ENCODE measurements at regions not wholly inside any gene's neighbourhood (a gene's known extent, or its start where the extent isn't known, plus 50 kb on each side); places are given as distances from the start of the nearest gene placed in this dataset.
A peak's percentile ranks its signal among the peaks of the same experiment; 100 is the strongest.
"Not testable (repeated sequence)": the region's sequence is repeated elsewhere in the genome, so short reads cannot be mapped to it uniquely, and the experiment has no call there.

DNA sequence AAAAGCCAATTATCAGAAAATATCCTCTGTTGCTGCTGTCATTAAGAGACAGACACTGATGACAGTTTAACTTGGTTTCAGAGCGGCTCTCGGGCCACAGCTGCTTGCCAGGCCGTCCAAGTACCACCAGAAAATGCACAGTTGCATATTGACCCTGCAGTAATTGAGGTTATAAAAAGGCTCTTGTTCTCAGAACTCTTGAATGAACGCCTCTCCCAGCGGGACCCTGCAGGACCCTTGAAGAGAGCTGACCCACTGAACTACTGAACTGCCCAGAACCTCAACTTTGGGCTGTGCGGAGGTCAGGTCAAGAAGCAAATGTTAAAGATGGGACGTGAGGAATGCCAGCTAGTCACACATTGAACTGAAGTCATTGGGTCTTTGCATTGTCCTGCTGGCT, 1559.0 kb upstream of the SLC10A2 start:
- no peak for DNase-seq (ENCODE audit: low read depth)

DNA sequence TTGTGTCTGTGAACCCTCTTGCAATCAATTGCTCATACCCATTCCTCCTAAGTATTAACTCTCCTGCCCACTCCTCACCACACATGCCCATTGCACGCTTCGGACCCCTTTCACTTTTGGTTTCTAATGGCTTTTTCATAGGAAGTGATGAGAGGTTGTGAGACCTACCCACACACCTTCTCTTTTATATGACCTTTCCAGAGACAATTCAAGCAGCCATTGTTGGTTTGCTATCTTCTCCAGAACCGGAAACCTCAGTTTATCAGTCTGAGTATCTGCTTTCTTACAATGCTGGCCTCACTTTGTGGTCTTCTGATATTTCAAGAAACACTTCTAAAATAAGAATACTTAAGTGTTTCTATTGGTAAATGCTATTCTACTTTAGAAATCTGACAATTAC, 1550.8 kb upstream of the SLC10A2 start:
- DNase-seq (ENCODE audit: low read depth), result no peak

- no peak for DNase-seq (ENCODE audit: low read depth)
Measured at GRCh38 chr13:104614361-104615145, 1548.3 kb upstream of the SLC10A2 start.

- DNase-seq (ENCODE audit: low read depth), result no peak
Measured at GRCh38 chr13:104608331-104608730, 1542.1 kb upstream of the SLC10A2 start.

DNA sequence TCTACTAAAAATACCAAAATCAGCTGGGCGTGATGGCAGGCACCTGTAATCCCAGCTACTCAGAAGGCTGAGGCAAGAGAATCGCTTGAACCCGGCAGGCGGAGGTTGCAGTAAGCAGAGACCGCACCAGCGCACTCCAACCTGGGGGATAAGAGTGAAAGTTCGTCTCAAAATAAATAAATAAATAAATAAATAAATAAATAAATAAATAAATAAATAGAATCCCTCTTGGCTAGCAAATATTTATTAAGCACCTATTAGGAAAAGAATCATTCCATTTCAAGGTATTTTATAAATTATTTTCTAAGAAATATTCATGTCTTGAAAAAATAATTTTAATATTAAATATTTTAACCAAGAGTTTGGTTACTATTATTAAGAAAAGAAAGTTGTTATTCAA, 1539.2 kb upstream of the SLC10A2 start:
- DNase-seq (ENCODE audit: low read depth), result not testable (repeated sequence)

GRCh38 chr13:104597546-104598180, 1531.4 kb upstream of the SLC10A2 start:
- no peak for DNase-seq (ENCODE audit: low read depth)

DNA sequence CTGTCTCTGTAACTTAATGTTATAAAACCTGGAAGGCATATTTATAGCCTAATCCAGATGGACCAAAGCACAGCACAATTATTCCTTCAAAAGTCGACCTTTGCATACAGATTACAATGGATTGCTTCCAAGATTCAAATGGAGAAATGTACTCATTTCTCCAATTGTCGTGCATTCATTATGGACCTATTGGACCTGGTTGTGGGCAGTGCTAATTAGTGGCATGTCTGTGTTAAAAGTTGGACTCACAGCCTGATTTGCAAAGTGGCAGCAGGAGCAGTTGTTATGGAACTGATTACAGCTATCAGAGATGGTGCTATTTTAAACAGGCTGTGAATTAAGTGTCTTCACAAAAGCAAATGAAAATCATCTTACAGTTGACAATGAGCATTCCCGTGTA, 1529.3 kb upstream of the SLC10A2 start:
- DNase-seq (ENCODE audit: low read depth), result no peak

DNA sequence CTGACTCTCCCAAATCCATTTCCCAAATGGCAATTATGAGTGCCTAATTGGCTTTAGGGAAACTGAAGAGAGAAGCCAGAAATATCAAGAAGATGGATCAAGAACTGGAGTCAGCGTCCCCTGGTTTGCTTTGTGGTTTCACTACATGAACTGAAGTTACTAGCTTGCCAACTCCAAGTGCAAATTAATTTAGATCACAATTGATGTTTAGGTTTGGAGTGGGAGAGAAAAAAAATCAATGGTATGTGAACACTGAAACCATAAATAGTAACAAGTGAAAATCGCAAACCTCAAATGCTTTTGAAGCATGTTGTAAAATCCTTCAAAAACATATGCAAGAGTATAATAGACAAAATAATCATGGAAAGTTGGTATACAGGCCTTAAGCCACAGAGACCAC, 1528.6 kb upstream of the SLC10A2 start:
- no peak for DNase-seq (ENCODE audit: low read depth)

GRCh38 chr13:104593693-104594092, 1527.5 kb upstream of the SLC10A2 start:
- DNase-seq (ENCODE audit: low read depth), result no peak

DNA sequence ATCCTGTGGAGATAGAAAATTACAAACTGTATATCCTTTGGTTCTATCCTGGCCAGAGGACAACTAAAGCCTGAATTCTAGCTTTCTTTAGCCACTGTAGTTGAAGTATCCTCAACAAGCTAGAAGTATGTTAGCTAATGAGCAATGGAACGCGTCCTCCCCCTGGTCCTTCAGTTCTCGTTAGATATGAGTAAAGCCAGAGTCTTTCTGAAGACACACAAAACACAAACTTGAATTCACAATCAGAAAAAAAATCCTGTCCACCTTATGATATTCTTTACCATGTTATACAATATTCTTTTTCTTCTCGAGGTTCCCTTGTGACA, 1527.0 kb upstream of the SLC10A2 start:
- DNase-seq (ENCODE audit: low read depth), result no peak

DNA sequence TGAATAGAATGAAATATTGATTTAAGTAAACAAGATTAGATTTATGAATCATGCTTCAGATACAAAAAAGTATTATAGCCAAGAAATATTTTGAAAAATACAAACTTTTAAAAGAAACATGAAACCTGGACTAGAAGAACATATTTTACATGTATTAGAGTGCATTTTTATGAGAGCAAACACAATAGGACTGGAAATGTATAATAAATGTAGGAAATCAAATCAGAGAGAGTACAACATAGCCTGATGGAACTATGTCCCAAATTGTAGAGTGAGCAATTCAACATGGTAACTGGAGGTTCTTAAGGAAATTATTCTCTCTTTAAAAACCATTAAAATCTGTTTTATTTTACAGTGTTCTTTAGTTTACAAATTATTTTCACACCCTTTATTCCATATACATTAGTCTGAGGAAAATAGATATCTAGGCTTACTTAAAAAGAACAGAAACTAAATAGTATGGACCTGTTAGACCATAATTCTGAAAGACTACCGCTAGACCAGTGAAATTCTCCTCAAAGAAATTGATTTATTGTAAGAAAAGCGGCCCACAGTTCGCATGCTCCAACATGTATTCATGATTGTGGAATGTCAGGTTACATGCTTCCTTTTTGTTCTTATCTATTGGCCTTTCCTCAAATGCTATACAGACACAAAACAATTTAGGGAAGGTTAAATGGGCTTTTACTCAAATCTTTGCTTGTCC, 1526.5 kb upstream of the SLC10A2 start:
- no peak for DNase-seq (ENCODE audit: low read depth)

- DNase-seq (ENCODE audit: low read depth), result no peak
Measured at GRCh38 chr13:104592127-104592526, 1525.9 kb upstream of the SLC10A2 start.

GRCh38 chr13:104586051-104586746, 1520.0 kb upstream of the SLC10A2 start:
- no peak for DNase-seq (ENCODE audit: low read depth)

DNA sequence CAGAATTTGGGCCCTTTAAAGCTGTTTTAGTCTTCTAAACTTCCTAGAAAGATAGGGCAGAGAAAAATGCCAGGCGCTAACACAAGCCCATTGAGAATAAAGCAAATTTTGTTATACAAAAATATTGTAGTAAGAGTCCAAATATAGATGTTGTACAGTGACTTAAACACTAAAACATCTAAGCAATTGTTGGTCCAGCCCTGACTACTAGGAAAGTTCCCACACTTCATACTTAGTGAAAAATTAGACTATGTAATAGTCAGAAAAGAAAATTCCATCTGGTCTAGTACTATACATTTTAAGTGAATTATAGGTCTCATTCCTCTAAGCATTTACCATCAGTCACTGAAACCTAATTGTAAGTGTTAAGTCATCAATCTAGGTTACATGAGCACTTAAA, 1518.3 kb upstream of the SLC10A2 start:
- DNase-seq (ENCODE audit: low read depth), result no peak

- no peak for DNase-seq (ENCODE audit: low read depth)
Measured at GRCh38 chr13:104580931-104581330, 1514.7 kb upstream of the SLC10A2 start.

GRCh38 chr13:104577071-104577815, 1511.0 kb upstream of the SLC10A2 start:
- no peak for DNase-seq (ENCODE audit: low read depth)

GRCh38 chr13:104571893-104572229, 1505.6 kb upstream of the SLC10A2 start:
- DNase-seq (ENCODE audit: low read depth), result no peak

GRCh38 chr13:104571161-104571892, 1505.1 kb upstream of the SLC10A2 start:
- peak; percentile 8 for DNase-seq (ENCODE audit: low read depth)

DNA sequence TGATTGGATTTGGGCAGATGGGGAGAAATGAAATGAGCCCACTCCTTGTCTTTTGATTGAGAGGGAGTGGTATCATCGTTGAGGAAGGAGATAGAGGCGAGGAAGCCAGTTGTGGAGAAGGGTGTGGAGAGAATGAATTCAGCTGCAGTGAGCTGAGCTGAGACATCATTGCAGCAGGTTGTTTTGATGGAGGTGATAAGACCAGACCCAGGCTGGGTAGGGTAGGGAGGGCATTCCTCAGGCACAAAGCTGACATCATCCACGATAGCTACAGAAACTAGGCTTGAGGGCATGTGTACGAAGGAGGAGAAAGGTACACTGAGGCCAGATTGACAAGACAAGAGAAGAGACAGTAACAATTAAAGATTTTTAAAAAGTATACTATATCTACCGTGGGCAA, 1500.9 kb upstream of the SLC10A2 start:
- DNase-seq (ENCODE audit: low read depth), result no peak

GRCh38 chr13:104565888-104566287, 1499.7 kb upstream of the SLC10A2 start:
- DNase-seq (ENCODE audit: low read depth), result no peak

DNA sequence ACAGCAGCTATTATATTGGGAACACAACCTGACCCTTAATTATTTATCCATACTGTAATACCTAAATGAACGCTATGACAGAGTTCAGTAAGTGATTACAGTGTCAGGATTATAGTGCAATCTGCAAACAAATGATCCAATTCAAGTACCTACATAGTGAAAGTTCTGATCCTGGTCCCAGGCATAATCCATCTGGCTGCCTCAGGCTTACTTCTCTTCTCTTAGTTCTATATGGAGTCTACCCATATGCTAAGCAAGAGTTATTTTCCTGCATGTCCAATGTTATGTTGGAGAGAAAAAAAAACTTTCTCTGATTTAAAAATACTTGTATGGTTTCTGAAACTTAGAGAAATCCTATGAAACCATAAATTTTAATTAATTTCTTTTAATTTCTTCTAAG, 1487.7 kb upstream of the SLC10A2 start:
- DNase-seq (ENCODE audit: low read depth), result no peak

Measured in GM04503 (cell line).